MM.1S (cell line): ENCODE measurements at regions not wholly inside any gene's neighbourhood (a gene's known extent, or its start where the extent isn't known, plus 50 kb on each side); places are given as distances from the start of the nearest gene placed in this dataset.

Experiments
- EZH2 ChIP-seq: fragments of 300-600 bp; sonication (generic); optimal IDR thresholded peaks from 2 replicates; pipeline ENCODE3; 2017; ENCODE audit warnings: low read depth, mild to moderate bottlenecking, antibody characterized with exemption, low read length, mixed read lengths
- EZH2phosphoT487 ChIP-seq: fragments of 300-600 bp; sonication (generic); IDR thresholded peaks from 2 replicates; pipeline ENCODE4 v1.6.1; 2018; ENCODE audit warnings: antibody characterized with exemption, low read length

DNA sequence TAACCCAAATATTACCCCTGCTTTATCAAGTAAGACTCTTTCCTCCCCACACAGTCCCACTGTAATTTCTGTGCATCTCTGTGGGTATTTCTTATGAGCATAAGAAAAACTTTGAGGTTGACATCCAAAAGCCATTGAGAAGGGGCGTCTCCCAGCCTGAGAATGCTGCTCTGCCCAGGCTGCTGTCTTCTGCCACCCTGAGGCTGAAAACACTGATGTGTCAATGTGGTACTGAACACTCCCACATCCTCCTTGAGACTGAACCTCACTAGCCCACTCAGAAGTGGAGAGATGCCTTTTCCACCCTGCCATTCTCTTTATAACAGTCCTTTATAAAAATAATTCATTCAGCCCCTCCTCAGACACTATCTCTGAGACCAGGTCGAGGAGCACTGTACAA lies 120.8 kb downstream of the SMIM20 start:
- no peak for TF ChIP-seq EZH2phosphoT487
- TF ChIP-seq EZH2, result no peak
